K562 (cell line): ENCODE measurements at regions not wholly inside any gene's neighbourhood (a gene's known extent, or its start where the extent isn't known, plus 50 kb on each side); places are given as distances from the start of the nearest gene placed in this dataset.

ENCODE experiments used
- ATAC-seq: fragments of 200-7000 bp; cut with Tn5 transposase; 3 replicates; pipeline ENCODE4 v1.9.1; 2020; ENCODE audit warnings: moderate library complexity
- BruUV-seq: library from RNA; stranded (reverse); fragments of 400-500 nt; replicated peaks from 2 replicates; lab custom pipeline; 2021; lab: Mats Ljungman, UMichigan
- CTCF ChIA-PET: fragments of 300-600 bp; formaldehyde crosslinking; extraction: SDS; loops from one replicate; lab custom pipeline; 2021; ENCODE audit warnings: low intra/inter-chr PET ratio; lab: Yijun Ruan, JAX
- POLR2A ChIA-PET: fragments of 300-600, 350-650 bp; sonication (Branson Sonifier 250); formaldehyde crosslinking; extraction: SDS; loops from one replicate; lab custom pipeline; 2021; ENCODE audit warnings: antibody characterized with exemption, inconsistent platforms; lab: Yijun Ruan, JAX
- DNase-seq, 4 experiments: peaks; one replicate each; pipeline versions ENCODE4 v3.0.0 to v3.0.0-alpha.2; 2011 to 2018; ENCODE audit warnings: low spot score in 3 of 4, mixed read lengths in 3 of 4; ENCODE audit errors: extremely low read depth in 1 of 4
- FAIRE-seq: peaks from 2 replicates; lab custom pipeline; 2011; peaks lifted over from hg19 to GRCh38; lab: Jason Lieb, UNC
- H2AFZ ChIP-seq: 2 replicates; pipeline ENCODE4 v1.6.0; 2011; ENCODE audit warnings: low read depth, low read length, control low read depth, inconsistent platforms
- H3K27ac ChIP-seq: fragments of 200-600 bp; 3 replicates; pipeline ENCODE4 v1.8.0; 2011; ENCODE audit warnings: low read depth, mild to moderate bottlenecking, control low read depth, inconsistent platforms, low read length, moderate library complexity, mixed read lengths; ENCODE audit errors: extremely low read depth
- H3K27me3 ChIP-seq, 2 experiments: fragments of 300-600 bp in 1 of 2; 2 replicates in 1 of 2; 3 replicates in 1 of 2; pipeline versions ENCODE4 v1.6.0 to v1.8.0; 2011; ENCODE audit warnings: inconsistent platforms in 2 of 2, low read length in 2 of 2, mild to moderate bottlenecking in 1 of 2, mixed read lengths in 1 of 2, moderate library complexity in 1 of 2; ENCODE audit not compliant: control insufficient read depth in 2 of 2, insufficient read depth in 2 of 2
- H3K36me3 ChIP-seq: fragments of 300-600 bp; 3 replicates; pipeline ENCODE4 v1.8.0; 2011; ENCODE audit warnings: mild to moderate bottlenecking, low read length, inconsistent platforms; ENCODE audit not compliant: control insufficient read depth, insufficient read depth
- H3K4me1 ChIP-seq, 2 experiments: fragments of 200-600 bp in 1 of 2; replicated peaks in 1 of 2; 2 replicates in 1 of 2; 3 replicates in 1 of 2; pipeline versions ENCODE4 v1.5.1 to v1.8.0; 2011; ENCODE audit warnings: inconsistent platforms in 2 of 2, low read length in 2 of 2, mild to moderate bottlenecking in 1 of 2, mixed read lengths in 1 of 2, moderate library complexity in 1 of 2; ENCODE audit not compliant: control insufficient read depth in 2 of 2, insufficient read depth in 2 of 2
- H3K4me2 ChIP-seq: 2 replicates; pipeline ENCODE4 v1.6.1; 2011; ENCODE audit warnings: low read length, control low read depth, inconsistent platforms, mixed read lengths; ENCODE audit not compliant: insufficient read depth
- H3K4me3 ChIP-seq: fragments of 200-600 bp; sonication (generic), shearing (Covaris generic); 2 replicates; pipeline ENCODE4 v1.5.1; 2016; ENCODE audit warnings: control low read depth, inconsistent platforms
- H3K79me2 ChIP-seq: fragments of 200-600 bp; 3 replicates; pipeline ENCODE4 v1.8.0; 2011; ENCODE audit warnings: low read length, inconsistent platforms; ENCODE audit not compliant: control insufficient read depth, insufficient read depth
- H3K9ac ChIP-seq, 2 experiments: 2 replicates each; pipeline versions ENCODE4 v1.6.0 to v1.6.1; 2011; ENCODE audit warnings: low read depth in 2 of 2, low read length in 2 of 2, control low read depth in 1 of 2, inconsistent platforms in 1 of 2, mild to moderate bottlenecking in 1 of 2, mixed read lengths in 1 of 2; ENCODE audit not compliant: insufficient read depth in 1 of 2
- H3K9me1 ChIP-seq: one replicate; pipeline ENCODE4 v1.6.0; 2011; ENCODE audit warnings: inconsistent platforms, mild to moderate bottlenecking, low read length, moderate library complexity; ENCODE audit not compliant: control insufficient read depth, insufficient read depth
- H3K9me3 ChIP-seq: replicated peaks from 2 replicates; pipeline ENCODE4 v1.5.1; 2011; ENCODE audit warnings: low read depth, low read length, inconsistent platforms; ENCODE audit not compliant: control insufficient read depth, insufficient read depth
- H4K20me1 ChIP-seq: replicated peaks from 2 replicates; pipeline ENCODE4 v1.6.1; 2011; ENCODE audit warnings: low read length, inconsistent platforms, mixed read lengths; ENCODE audit not compliant: control insufficient read depth, insufficient read depth
- BRCA1 ChIP-seq, 2 experiments: fragments of 450-650 bp in 1 of 2; sonication (generic) in 1 of 2; formaldehyde crosslinking in 1 of 2; IDR thresholded peaks; 2 replicates each; pipeline versions ENCODE4 v1.5.0 to v1.6.1; 2017 to 2020; ENCODE audit warnings: mild to moderate bottlenecking in 1 of 2, missing genetic modification reagents in 1 of 2
- CBX2 ChIP-seq: fragments of 200-600 bp; sonication (generic); IDR thresholded peaks from one replicate; pipeline ENCODE4 v1.6.1; 2012; ENCODE audit warnings: mild to moderate bottlenecking, low read length, inconsistent platforms; ENCODE audit not compliant: insufficient read depth, poor library complexity, severe bottlenecking
- CC2D1A ChIP-seq: fragments of 450-650 bp; IDR thresholded peaks from 2 replicates; pipeline ENCODE4 v1.6.1; 2017; ENCODE audit warnings: mild to moderate bottlenecking
- CREB5 ChIP-seq: fragments of 250-450 bp; sonication (Bioruptor Pico); IDR thresholded peaks from 2 replicates; pipeline ENCODE4 v1.5.0; 2020; ENCODE audit warnings: mild to moderate bottlenecking
- CSDE1 ChIP-seq, 2 experiments: fragments of 450-650 bp; IDR thresholded peaks; 2 replicates each; pipeline ENCODE4 v1.6.1; 2016; ENCODE audit warnings: mild to moderate bottlenecking in 1 of 2
- EP400 ChIP-seq: fragments of 450-650 bp; IDR thresholded peaks from 2 replicates; pipeline ENCODE4 v1.6.1; 2017; ENCODE audit warnings: antibody characterized with exemption, mild to moderate bottlenecking, moderate library complexity
- FOS ChIP-seq: IDR thresholded peaks from 3 replicates; pipeline ENCODE4 v1.6.1; 2011; ENCODE audit not compliant: insufficient read length; ENCODE audit errors: extremely low read depth
- HBP1 ChIP-seq: fragments of 450-650 bp; formaldehyde crosslinking; IDR thresholded peaks from 2 replicates; pipeline ENCODE4 v1.4.0; 2022; ENCODE audit warnings: missing genetic modification characterization
- JUND ChIP-seq, 2 experiments: IDR thresholded peaks; 2 replicates in 1 of 2; 3 replicates in 1 of 2; pipeline ENCODE4 v1.6.1; 2011; ENCODE audit warnings: borderline replicate concordance in 2 of 2, low read depth in 2 of 2, low read length in 2 of 2, improper control_type of control experiment in 1 of 2, missing biosample characterization in 1 of 2, missing genetic modification characterization in 1 of 2, missing genetic modification reagents in 1 of 2
- KLF6 ChIP-seq: fragments of 250-450 bp; sonication (Bioruptor Pico); IDR thresholded peaks from 2 replicates; pipeline ENCODE4 v1.4.0; 2020; ENCODE audit warnings: mild to moderate bottlenecking, moderate library complexity, borderline replicate concordance
- RBM25 ChIP-seq: fragments of 200-400 bp; formaldehyde crosslinking; IDR thresholded peaks from 2 replicates; pipeline ENCODE4 v1.6.1; 2018; ENCODE audit warnings: low read length, low read depth, moderate library complexity; ENCODE audit not compliant: severe bottlenecking
- THAP12 ChIP-seq: fragments of 250-450 bp; sonication (Bioruptor Pico); IDR thresholded peaks from 2 replicates; pipeline ENCODE4 v1.9.0; 2021; ENCODE audit warnings: mild to moderate bottlenecking, inconsistent platforms
- ZNF24 ChIP-seq: fragments of 450-650 bp; IDR thresholded peaks from 2 replicates; pipeline ENCODE4 v1.6.1; 2016
- ZNF395 ChIP-seq: fragments of 200-800 bp; sonication (Bioruptor generic); IDR thresholded peaks from 2 replicates; pipeline ENCODE4 v1.6.1; 2017; ENCODE audit warnings: missing genetic modification characterization, missing compliant biosample characterization
- ZNF717 ChIP-seq: fragments of 250-450 bp; sonication (Bioruptor Pico); IDR thresholded peaks from 2 replicates; pipeline ENCODE4 v1.5.0; 2021
- in situ Hi-C: fragments of 300-500 bp; cut with MboI; formaldehyde crosslinking; loops from 4 replicates; pipeline ENCODE4 v1.15.0; 2018; ENCODE audit warnings: inconsistent platforms, mixed read lengths
- intact Hi-C: fragments of 100-400 bp; cut with micrococcal nuclease; formaldehyde crosslinking; loops from 2 replicates; pipeline ENCODE4 v1.14.2; 2022

- no peak for TF ChIP-seq CSDE1 (IDR thresholded peaks at IDR 0.05)
- no peak for TF ChIP-seq ZNF395 (CRISPR knock-in tag)
- no peak for TF ChIP-seq CREB5 (CRISPR knock-in tag)
Observed at GRCh38 chr11:82105331-82105998, 628.2 kb downstream of the FAM181B start (continued).

GRCh38 chr11:82092904-82093303, 640.8 kb downstream of the FAM181B start:
- DNase-seq = no peak
- intact Hi-C loops (no loop called here), in situ Hi-C loops (no loop called here)
- H3K27me3 ChIP-seq = no peaks in the 10 kb centered on the region
- no peak overlapping the region for H3K4me3 ChIP-seq
- H3K4me1 ChIP-seq = no peaks in the 10 kb centered on the region
- no peaks in the 10 kb centered on the region for H3K9me3 ChIP-seq
- no TSS peak for BruUV-seq
- no peaks in the 10 kb centered on the region for H3K9me1 ChIP-seq
- ChIA-PET POLR2A (no interaction called here), CTCF (no interaction called here)
- no peaks in the 10 kb centered on the region for H3K79me2 ChIP-seq
- H3K36me3 ChIP-seq = no peaks in the 10 kb centered on the region
- ATAC-seq = no peak
- no peak overlapping the region for H3K27ac ChIP-seq
- no peaks in the 10 kb centered on the region for H4K20me1 ChIP-seq
- H2AFZ ChIP-seq = no peak overlapping the region
- no peak overlapping the region for H3K4me2 ChIP-seq
- no peak for FAIRE-seq
- H3K9ac ChIP-seq = no peak overlapping the region
- TF ChIP-seq CBX2 (no peak), THAP12 (CRISPR knock-in tag) (no peak), JUND (IDR thresholded peaks at IDR 0.05; ENCODE audit: borderline replicate concordance, low read depth, low read length) (no peak), JUND (tag; IDR thresholded peaks at IDR 0.05; ENCODE audit: borderline replicate concordance, low read depth, low read length) (no peak), ZNF24 (no peak), HBP1 (no peak), BRCA1 (IDR thresholded peaks at IDR 0.05) (no peak), BRCA1 (CRISPR knock-in tag; IDR thresholded peaks at IDR 0.05) (no peak), EP400 (no peak), ZNF717 (CRISPR knock-in tag) (no peak), CC2D1A (no peak), KLF6 (no peak), FOS (no peak), RBM25 (no peak)
